HCT116 (cell line): ENCODE measurements at regions not wholly inside any gene's neighbourhood (a gene's known extent, or its start where the extent isn't known, plus 50 kb on each side); places are given as distances from the start of the nearest gene placed in this dataset.

Experiments
- EGR1 ChIP-seq: IDR thresholded peaks from 2 replicates; pipeline ENCODE4 v1.6.1; 2012; ENCODE audit warnings: low read depth
- EZH2 ChIP-seq: fragments of 200-600 bp; sonication (generic); IDR thresholded peaks from 2 replicates; pipeline ENCODE4 v1.6.1; 2017; ENCODE audit warnings: antibody characterized with exemption, mixed run types
- POLR2A ChIP-seq: IDR thresholded peaks from 2 replicates; pipeline ENCODE4 v1.7.0; 2011; ENCODE audit warnings: borderline replicate concordance; ENCODE audit not compliant: insufficient read depth, insufficient read length; ENCODE audit errors: extremely low read depth
- POLR2AphosphoS5 ChIP-seq: IDR thresholded peaks from 2 replicates; pipeline ENCODE4 v1.6.1; 2011; ENCODE audit warnings: mild to moderate bottlenecking, low read depth, low read length, moderate library complexity
- RAD21 ChIP-seq: IDR thresholded peaks from 2 replicates; pipeline ENCODE4 v1.6.1; 2012; ENCODE audit warnings: low read depth, mild to moderate bottlenecking
- TF ChIP-seq, protein P1 (sequence below), 3 experiments: fragments of 200-600 bp in 1 of 3; sonication (generic) in 1 of 3; IDR thresholded peaks in 2 of 3; conservative IDR thresholded peaks in 1 of 3; 2 replicates each; pipeline ENCODE4 v1.5.1; 2012 to 2017; ENCODE audit warnings: low read depth in 2 of 3, low read length in 2 of 3, antibody characterized with exemption in 1 of 3, borderline replicate concordance in 1 of 3, control low read depth in 1 of 3, mild to moderate bottlenecking in 1 of 3, mixed read lengths in 1 of 3, mixed run types in 1 of 3, moderate library complexity in 1 of 3; ENCODE audit not compliant: insufficient read depth in 1 of 3

DNA sequence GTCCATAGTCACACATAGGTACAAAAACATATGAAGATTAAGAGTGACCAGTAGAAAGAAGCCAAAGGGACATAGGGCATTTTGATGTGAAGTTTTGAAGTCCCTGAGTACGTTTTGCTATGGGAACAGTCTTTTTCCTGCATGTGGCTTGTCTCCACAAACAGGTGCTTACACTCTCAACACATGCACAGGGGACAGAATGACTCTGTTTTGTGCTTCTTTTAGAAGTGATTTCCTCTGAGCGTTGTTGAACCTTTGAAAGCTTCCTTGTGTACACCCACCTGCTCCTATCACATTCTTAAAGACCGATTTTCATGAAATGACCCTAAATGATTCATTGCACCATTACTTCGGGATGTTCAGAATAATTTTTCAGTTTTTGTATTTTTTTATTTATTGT is 338.8 kb upstream of the CDH4 start:
- TF ChIP-seq EZH2 (no peak), RAD21 (no peak), POLR2AphosphoS5 (no peak), EGR1 (no peak), POLR2A (no peak)
- TF ChIP-seq, protein P1, sequence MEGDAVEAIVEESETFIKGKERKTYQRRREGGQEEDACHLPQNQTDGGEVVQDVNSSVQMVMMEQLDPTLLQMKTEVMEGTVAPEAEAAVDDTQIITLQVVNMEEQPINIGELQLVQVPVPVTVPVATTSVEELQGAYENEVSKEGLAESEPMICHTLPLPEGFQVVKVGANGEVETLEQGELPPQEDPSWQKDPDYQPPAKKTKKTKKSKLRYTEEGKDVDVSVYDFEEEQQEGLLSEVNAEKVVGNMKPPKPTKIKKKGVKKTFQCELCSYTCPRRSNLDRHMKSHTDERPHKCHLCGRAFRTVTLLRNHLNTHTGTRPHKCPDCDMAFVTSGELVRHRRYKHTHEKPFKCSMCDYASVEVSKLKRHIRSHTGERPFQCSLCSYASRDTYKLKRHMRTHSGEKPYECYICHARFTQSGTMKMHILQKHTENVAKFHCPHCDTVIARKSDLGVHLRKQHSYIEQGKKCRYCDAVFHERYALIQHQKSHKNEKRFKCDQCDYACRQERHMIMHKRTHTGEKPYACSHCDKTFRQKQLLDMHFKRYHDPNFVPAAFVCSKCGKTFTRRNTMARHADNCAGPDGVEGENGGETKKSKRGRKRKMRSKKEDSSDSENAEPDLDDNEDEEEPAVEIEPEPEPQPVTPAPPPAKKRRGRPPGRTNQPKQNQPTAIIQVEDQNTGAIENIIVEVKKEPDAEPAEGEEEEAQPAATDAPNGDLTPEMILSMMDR (IDR thresholded peaks at IDR 0.05 in 2 of 3, conservative IDR thresholded peaks at IDR 0.05 in 1 of 3; ENCODE audit: borderline replicate concordance in 1 of 3, insufficient read depth in 1 of 3, low read depth in 2 of 3, low read length in 2 of 3) = no peak
